ENCODE measurements at regions not wholly inside any gene's neighbourhood (a gene's known extent, or its start where the extent isn't known, plus 50 kb on each side); places are given as distances from the start of the nearest gene placed in this dataset.

DNA sequence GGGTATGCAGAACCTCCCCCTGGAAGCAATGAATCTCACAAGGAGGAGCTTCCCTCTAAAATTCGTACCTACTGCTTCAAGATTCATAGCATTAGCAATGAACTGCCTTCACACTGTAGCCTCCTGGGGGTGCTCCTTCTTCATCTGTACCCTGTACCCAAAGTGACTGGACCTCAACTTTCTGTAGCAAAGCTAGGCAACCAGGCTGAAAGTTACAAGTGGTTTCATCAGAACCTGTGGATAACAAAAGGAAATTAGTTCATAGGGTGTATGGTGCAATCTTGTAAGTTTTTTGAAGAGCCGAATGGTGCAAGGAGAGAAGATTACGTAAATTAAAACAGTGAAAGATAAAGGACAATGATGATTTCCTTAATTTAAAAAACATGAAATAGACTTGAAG lies 1541.7 kb upstream of the FLRT2 start:
- DNase-seq, result no peak

DNA sequence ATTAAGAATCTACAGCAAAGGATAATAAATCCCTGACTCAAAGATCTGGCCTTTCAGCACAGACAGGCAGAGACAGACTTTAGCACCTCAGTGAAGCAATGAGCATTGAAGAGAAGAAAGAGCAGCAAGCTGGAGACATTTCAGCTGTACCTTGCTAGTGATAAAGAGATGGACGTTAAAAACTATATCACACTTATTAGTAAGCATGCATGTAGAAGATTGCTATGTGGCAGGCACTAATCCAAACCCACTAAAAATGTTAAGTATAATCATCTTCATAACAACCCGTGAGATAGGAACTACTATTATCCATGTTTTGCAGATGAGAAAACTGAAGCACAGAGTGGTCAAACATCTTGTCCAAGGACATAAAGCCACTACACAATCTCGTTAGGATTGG lies 1538.3 kb upstream of the FLRT2 start:
- no peak for DNase-seq

DNA sequence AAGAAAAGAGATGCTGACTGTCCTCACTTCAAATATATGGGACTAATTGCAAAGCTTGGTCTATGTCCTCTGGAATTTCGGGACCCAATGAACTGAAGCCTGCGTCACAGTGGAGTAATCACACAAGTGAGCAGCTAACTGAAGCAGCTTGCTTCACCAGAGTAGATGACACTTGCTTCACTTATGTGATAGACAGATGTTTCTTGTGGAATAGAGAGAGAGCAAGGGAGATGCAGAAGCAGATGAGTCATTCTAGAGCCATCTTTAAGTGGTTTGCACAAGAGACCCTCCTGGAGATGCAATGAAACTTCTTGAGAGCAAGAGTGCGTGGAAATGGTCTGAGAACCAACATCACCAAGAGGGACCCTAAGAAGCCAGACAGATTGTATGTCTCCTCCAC lies 1537.1 kb upstream of the FLRT2 start:
- no peak for DNase-seq

DNA sequence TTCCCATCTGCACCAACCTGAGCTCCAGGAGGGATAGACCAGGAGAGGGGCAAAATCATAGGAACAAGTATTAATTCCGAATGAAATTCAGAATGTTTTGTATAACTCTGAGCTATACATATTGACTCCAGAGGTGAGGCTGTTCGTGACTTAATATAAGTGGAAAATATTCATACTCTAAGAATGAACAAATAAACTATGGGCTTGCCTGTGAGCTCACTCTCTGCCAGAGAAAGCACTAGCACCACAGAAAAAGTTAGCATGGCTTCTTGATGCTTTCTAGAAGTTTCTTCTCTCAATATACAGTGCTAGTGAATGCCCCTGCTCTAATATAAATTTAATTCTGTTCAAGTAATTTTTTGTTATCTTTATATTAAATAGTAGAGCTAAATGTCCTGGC lies 1536.4 kb upstream of the FLRT2 start:
- no peak for DNase-seq

DNA sequence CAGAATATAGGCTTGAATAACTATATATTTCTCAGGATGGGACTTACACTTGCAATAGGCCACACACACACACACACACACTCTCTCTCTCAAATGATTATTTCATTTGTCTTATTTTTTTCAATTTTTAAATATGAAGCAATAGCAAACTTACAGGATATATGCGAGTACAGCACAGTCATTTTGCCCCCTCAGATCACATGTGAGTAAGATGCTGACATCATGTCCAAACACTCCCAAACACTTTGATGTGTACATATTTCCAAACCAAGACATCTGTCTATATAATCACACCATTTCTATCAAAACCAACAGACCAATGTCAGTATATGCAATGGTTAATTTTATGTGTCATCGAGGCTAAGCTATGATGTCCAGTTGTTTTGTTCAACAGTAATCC lies 1535.9 kb upstream of the FLRT2 start:
- no peak for DNase-seq

DNA sequence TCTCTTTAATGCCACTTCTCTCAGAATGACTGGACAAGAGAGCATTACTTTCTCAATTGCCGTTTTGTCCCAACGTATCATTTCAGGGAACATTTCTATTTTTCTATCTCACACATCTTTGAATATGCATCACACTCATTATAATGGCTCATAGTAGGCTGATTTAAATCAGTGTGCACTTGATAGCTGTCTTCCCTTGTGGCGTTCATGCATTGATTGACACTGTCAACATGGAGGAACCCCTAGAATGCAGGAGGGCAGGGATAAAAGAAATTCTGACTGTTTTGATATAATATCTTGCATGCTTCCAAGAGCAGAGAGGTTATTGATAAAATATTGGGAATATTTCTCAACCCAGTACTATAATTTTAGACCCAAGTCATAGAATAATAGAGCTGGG lies 1528.9 kb upstream of the FLRT2 start:
- DNase-seq, result no peak

DNA sequence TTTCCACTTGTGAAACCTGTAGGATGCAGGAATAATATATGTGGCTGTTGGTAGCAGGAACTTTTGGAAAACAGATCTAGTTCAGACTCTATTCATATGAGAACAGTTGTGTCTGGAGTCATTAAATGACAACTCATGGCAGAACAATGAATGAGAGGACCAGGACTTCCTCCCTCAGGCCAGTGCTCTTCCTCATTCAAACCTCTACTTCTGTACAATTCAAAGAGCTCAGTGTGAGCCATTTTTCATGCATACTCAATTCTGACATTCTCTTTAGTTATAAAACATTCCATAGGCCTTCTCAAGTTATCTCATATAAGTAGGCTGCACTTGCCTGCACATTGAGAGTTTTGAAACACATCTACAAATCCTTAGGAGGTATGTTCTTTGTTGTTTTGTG lies 1526.6 kb upstream of the FLRT2 start:
- DNase-seq, result no peak

DNA sequence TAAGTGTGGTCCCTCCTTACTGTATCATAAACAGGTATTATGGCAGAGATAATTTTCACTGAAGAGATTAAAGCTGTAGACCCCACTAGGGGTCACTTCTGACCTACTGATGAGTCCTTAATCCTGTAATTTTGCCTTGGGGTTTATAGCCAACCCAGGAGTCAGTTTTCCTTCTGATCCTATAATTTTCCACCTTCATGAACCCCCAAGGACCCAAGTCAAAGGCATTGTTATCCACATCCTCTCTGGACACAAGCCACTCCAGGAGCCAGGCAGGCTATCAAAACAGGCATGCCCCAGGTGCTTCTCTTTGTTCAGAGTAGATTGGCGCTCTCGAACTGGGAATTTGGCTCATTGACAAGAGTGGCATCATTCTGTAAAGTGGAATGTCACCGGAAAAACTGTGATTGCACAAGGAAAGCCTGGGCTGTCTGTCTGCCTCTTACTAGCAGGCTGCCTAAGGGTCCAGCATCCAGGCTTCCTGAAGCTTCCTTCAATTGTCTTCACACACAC lies 1523.2 kb upstream of the FLRT2 start:
- DNase-seq, result no peak

DNA sequence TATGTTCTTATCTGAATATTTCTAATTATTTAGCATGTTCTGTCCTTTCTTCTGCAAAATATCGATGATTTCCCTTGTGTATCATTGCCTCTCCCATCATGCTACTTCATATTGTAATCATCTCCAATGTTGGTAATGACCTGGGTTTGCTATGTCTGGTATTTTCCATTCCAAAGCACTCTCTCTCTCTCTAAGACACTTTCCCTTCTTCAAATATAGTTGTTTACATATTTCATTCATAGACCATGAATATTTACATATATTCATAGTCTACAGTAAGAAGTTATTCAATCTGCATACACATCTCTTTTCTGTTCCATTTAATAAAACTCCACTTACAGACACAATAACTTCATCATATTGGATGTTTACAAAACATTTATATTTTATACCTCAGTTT lies 1516.5 kb upstream of the FLRT2 start:
- no peak for DNase-seq

DNA sequence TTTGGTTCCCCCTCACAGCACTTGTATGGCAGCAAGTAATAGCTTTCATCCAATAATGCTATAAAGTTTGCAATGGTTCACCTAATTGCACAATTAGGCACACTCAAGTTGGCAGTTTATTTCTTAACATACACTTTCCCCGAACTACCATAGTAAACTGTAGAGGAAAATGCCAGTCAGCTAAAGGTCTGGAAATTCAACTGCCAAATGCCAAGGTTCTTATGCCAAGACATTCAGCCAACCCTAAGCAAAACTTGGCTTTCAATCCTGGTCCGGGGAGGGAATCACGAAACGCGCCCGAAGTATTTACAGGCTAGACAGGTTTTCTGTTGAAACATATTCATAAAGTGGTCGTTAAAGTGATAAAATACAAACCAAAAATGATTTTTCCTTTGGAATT lies 1512.4 kb upstream of the FLRT2 start:
- peak; percentile 35 for DNase-seq

DNA sequence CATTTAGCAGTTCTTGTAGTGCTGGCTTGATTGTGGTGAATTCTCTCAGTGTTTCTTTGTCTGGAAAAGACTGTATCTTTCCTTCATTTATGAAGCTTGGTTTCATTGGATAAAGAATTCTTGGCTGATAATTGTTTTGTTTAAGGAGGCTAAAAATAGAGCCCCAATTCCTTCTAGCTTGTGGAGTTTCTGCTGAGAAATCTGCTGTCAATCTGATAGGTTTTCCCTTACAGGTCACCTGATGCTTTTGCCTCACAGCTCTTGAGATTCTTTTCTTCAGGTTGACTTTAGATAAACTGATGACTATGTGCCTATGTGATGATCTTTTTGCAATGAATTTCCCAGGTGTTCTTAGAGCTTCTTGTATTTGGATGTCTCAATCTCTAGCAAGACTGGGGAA lies 1508.5 kb upstream of the FLRT2 start:
- DNase-seq, result no peak

DNA sequence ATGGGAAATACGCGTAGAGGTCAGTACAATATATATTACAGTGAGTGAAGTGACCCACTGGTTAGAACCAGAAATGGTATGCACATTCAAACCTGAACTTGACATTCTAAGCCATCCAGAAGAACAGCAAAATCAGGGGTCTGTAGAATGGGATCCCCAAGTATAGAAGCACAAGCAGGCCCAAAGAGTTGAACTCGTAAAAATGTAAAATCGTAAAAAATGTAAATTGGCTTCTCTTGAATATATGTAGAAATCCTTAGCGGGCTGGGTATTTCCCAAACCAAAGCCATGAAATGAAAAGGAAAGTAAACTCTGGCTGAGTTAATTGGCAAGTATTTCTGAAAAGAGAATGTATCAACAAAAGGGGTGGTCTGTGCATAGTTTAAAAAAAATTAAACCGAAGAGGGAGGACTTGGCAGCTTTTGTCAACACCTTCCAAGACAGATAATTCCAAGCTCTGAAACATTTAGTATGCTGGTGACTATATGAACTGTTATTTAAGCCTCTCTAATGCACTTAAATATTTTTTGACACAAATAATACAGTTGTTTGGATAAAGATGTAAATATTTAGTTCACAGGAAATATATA lies 1505.6 kb upstream of the FLRT2 start:
- no peak for DNase-seq

DNA sequence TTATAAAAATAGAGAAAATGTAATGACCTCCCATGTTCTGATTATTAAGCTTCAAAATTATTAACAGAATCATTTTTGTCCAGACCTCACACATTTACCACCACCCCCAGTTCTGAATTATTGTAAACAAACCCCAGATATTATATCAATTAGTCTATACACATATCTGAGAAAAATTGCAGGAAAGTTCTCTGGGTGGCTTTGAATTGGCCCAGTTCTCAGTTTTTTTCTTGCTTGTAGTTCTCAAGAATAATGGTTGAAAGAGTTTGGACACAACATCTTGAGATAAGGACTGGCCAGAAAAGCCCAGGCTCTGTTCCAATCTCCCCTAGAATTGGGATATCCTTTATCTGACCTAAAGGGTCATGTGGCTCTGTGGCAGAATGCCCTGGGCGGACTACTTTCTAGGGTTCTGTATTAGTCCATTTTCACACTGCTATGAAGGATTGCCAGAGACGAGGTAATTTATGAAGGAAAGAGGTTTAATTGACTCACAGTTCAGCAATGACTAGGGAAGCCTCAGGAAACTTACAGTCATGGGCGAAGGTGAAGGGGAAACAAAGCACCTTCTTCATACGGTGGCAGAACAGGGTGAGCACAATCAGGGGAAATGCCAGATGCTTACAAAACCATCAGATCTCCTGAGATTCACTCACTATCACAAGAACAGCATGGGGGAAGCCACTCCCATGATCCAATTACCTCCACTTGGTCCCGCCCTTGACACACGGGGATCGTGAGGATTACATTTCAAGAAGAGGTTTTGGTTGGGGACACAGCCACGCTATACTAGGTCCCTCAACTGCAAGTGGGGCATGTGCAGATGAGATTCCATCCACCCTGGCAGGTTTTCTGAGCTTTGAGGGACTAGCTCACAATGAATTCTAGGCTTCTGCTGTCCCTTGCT lies 1504.6 kb upstream of the FLRT2 start:
- no peak for DNase-seq

DNA sequence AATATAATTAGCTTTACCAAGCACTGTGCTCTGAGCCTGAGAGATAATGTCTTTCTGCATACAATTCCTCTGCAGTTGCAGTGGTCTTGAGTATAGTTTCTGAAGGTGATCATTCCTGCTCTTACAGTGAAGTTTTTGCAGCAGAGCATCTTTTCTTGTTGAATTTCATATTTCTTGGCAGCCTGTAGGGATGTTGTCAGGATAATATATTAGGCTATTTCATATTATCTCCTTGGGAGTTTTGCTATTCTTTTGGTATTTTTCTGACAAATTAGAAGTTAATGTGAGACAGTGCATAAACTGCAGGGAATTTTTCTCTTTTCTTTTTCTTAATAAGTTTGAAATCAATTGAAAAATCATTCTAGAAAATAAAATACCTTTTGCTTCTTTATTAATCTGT lies 1502.6 kb upstream of the FLRT2 start:
- DNase-seq, result no peak

DNA sequence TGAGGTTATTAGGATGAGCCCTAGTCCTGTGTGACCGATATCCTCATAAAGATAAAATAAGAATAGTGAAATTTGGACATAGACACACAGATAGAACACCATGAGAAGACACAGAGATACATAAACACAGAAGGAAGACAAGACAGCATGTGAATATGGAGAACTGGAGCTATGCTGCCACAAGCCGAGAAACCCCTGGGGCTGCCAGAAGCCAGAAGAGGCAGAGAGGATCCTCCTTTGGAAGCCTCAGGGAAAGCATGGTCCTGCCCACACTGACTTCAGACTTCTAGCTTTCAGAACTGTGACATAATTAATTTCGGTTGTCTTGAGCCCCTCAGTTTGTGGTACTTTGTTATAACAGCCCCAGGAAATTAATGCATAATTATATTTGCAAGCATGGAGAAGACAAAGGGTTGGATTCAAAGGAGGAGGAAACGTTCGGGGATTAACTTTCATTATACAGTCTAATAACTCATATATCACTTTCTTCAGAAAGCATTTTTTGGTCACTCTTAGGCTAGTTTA lies 1501.8 kb upstream of the FLRT2 start:
- DNase-seq, result no peak

DNA sequence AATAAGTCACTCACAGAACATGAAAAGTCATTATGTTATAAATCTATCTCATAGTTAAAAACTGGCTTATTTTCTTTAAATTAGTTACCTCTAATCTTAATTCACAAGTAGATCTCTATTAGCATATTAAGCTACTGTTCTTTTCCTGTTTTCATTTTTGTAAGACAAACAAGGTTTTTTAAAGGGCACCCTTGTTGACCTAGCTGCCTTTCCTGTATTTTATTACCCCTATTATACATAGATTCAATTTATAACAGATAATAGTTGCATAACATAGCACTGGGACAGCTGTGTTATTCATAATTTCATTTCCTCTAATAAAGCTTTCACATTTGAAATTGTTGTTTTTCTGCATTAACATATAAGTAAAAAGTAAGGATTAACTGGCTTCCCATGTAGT lies 1500.7 kb upstream of the FLRT2 start:
- DNase-seq, result no peak

DNA sequence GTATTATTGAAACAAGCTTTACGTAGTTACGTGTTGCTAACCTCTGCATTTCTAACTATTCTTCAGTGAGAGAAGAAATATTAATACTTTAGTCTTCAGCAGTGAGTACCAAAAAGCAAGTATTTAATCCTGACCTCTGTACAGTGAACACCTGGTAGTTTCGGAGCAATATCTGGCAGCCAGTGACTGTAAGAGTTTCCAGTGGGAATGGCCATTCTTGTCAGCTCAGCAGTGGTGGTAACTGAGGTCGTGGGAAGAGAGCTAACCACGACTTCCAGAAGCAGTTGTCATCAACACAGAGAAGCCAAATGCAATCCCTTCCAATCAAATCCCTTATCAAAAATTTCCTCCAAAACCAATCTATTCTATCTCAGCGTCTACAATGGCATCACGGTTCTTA lies 1500.2 kb upstream of the FLRT2 start:
- DNase-seq, result no peak

DNA sequence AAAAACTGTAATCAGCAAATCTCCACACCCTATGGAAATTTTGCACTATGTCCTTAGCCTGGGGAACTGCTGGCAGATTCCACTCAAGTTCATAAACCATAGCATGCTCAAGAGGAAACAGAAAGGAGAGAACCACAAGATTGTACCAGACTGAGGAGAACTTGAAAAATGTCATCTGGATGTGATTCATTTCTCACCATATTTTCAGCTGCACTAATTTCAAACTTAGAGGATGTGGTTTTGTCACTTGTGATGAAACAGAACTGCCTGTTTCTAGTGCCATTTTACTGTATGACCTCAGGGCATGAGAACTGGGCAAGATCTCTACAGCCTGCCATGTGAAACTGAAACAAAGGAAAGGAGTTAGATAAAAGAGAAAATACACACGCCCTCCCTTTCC lies 1493.1 kb upstream of the FLRT2 start:
- no peak for DNase-seq

DNA sequence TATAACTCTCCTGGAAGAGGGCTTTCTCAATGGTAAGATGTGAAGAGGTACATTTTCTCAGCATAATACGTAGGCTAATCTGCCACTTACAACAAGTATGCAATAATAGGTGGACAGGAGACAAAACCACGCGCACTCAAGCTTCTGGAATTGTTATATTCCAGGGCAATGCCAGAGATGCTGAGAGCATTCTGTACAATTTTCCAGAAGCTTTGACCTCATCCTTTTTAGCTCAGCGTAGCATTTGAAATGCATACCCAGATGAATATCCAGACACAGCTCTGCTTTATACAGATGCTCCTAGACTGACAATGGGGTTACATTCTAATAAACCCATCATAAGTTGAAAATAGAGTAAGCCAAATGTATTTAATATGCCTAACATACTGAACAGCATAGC lies 1492.4 kb upstream of the FLRT2 start:
- no peak for DNase-seq

DNA sequence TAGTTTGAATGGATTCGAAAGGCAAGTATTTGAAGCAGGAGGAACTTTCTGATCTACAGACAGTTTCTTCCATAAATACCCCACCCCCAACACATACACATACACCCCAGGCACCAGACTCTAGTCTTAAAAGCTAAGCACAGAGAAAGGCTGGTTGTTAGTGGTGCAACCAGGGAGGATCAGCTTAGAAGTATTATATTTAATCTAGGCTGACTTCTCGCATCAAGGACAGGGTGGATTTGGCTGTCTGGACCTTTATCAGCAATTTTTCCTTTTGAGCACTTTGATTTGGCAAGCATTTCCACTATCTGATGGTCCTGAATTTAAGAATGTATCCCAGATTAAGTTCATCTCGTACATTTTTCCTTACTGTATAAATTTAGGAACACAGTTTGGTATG lies 1489.8 kb upstream of the FLRT2 start:
- no peak for DNase-seq

DNA sequence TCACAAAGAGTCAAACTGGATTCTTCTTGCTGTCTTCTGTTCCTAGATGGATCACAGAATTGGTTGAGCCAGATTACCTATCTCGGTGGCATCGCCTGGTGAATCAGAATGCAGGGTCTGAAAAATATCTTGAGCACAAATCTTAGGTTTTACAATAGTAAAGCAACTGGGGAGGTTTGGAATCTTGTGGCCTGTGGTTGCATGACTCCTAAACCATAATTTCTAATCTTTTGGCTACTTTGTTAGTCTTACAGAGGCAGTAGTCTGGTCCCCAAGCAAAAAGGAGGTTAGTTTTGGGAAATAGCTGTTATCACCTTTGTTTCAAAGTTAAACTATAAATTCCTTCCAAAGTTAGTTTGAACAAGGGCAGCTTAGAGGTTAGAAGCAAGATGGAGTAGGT lies 1488.5 kb upstream of the FLRT2 start:
- DNase-seq, result no peak

DNA sequence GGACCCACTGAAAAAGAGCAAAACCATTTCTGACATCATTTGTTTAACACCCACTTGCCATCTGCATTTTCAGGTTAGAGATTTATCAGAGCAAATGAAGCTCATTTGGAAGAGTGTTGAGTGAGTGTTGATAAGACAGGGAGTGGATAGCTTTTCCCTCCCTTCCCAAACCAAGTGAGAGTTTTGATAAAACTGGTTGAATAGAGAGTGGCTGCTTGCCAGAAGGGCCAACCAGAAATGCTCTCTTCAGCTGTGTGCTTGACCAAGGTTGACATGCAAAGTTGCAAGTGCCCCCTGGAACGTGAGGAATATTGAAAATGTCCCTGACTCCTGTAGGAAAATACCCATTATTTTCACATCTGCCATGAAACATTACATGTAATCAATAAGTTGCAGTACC lies 1487.0 kb upstream of the FLRT2 start:
- no peak for DNase-seq

DNA sequence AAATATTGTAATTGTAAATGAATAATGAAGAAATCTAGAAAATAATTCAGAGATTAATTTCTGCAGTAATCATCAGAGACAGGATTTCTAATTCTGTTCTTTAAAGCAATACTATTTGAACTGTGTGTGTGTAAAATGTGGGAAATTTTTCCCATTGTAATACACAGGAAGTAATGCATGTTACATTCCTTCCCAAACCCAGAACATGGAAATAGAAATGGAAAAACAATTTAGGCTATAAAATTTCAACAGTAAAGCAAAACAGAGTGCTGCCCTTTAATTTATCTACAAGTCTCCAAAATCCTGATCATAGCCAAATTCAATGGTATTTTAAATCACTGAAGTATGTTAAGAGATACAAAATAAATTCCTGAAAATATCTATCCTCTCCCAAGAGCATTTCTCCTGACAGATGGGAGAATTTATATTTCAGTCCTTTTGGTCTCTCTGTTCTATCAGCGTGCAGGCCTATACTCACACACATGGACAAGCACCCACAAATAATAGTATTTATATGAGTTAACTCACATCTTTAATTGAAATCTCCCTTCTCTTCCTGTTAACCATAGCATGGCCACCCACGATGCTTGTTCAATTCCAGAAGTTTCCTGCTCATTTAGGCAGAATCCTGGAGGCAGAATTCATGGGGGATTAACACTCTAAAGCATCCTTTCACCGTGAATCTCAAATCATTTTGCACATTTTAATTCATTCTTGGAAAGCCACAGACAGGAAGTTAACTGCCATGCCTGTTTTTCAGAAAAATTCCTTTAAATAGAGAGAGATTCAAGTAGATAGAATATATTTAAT lies 1465.4 kb upstream of the FLRT2 start:
- DNase-seq, result no peak

DNA sequence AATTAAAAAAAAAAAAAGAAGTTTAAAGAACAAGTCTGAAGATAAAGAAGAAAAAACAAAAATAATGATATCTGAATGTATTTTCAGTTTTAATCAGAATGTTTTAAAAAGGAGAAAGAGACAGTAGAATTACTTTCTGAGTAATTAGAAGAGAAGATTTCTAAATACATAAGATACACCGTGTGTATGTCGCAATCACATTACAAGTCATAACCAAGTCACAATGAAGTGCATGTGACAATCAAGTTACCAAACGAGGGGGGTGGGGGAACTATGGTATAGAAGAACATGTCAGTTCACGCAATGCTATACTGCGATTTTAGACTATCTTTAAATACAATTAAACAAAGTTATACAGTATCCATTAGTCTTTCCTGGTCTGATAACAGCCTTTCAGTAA lies 1464.1 kb upstream of the FLRT2 start:
- DNase-seq, result no peak
